A673 (cell line): ENCODE measurements at regions not wholly inside any gene's neighbourhood (a gene's known extent, or its start where the extent isn't known, plus 50 kb on each side); places are given as distances from the start of the nearest gene placed in this dataset.
"Not testable (repeated sequence)": the region's sequence is repeated elsewhere in the genome, so short reads cannot be mapped to it uniquely, and the experiment has no call there.

Source experiments
- BruUV-seq: library from RNA; stranded (reverse); fragments of 400-500 nt; replicated peaks from 2 replicates; lab custom pipeline; 2021; lab: Mats Ljungman, UMichigan
- CTCF ChIA-PET: fragments of 300-600 bp; sonication (Branson Sonifier 250); formaldehyde crosslinking; loops from one replicate; lab custom pipeline; 2022; ENCODE audit warnings: antibody characterized with exemption; lab: Charles Lee
- POLR2A ChIA-PET: fragments of 300-600 bp; sonication (Branson Sonifier 250); formaldehyde crosslinking; loops from one replicate; lab custom pipeline; 2022; ENCODE audit warnings: antibody characterized with exemption; ENCODE audit not compliant: low non-redundant PET; lab: Charles Lee
- DNase-seq: peaks from one replicate; pipeline ENCODE4 v3.0.0-alpha.2; 2015; ENCODE audit warnings: low spot score
- H3K27ac ChIP-seq: fragments of 200-600 bp; sonication (generic); 2 replicates; pipeline ENCODE4 v1.5.1; 2016; ENCODE audit warnings: mixed run types, low read depth, mild to moderate bottlenecking, mixed read lengths, antibody characterized with exemption, low read length; ENCODE audit not compliant: poor library complexity, severe bottlenecking
- H3K27me3 ChIP-seq: fragments of 200-600 bp; sonication (generic); replicated peaks from 2 replicates; pipeline ENCODE4 v1.6.1; 2017; ENCODE audit warnings: mixed run types, low read depth, mild to moderate bottlenecking, mixed read lengths, antibody characterized with exemption, low read length; ENCODE audit not compliant: insufficient read depth, poor library complexity
- H3K36me3 ChIP-seq: fragments of 200-600 bp; sonication (generic); 2 replicates; pipeline ENCODE4 v1.6.1; 2016; ENCODE audit warnings: mixed run types, mild to moderate bottlenecking, mixed read lengths, antibody characterized with exemption, low read length; ENCODE audit not compliant: insufficient read depth, poor library complexity, severe bottlenecking
- H3K4me1 ChIP-seq: fragments of 200-600 bp; sonication (generic); 2 replicates; pipeline ENCODE4 v1.6.1; 2017; ENCODE audit warnings: mixed run types, mild to moderate bottlenecking, mixed read lengths, antibody characterized with exemption, low read length; ENCODE audit not compliant: insufficient read depth, poor library complexity, severe bottlenecking
- H3K4me3 ChIP-seq: fragments of 200-600 bp; sonication (generic); 2 replicates; pipeline ENCODE4 v1.5.1; 2016; ENCODE audit warnings: low read depth, mixed run types, mild to moderate bottlenecking, mixed read lengths, low read length; ENCODE audit not compliant: poor library complexity, severe bottlenecking
- H3K9me3 ChIP-seq: fragments of 200-600 bp; sonication (generic); 2 replicates; pipeline ENCODE4 v1.6.1; 2016; ENCODE audit warnings: mixed run types, low read depth, mild to moderate bottlenecking, mixed read lengths, antibody characterized with exemption, low read length; ENCODE audit not compliant: poor library complexity, severe bottlenecking
- EZH2 ChIP-seq: fragments of 200-600 bp; sonication (generic); IDR thresholded peaks from 2 replicates; pipeline ENCODE4 v1.6.1; 2017; ENCODE audit warnings: borderline replicate concordance, low read depth, mild to moderate bottlenecking, mixed read lengths, antibody characterized with exemption, low read length; ENCODE audit not compliant: poor library complexity, severe bottlenecking
- intact Hi-C: fragments of 100-400 bp; cut with micrococcal nuclease; formaldehyde crosslinking; loops from one replicate; pipeline ENCODE4 v1.10.0; 2022; ENCODE audit not compliant: unreplicated experiment
- TF ChIP-seq, protein P1 (sequence below): fragments of 300-800, 200-600 bp; sonication (generic); conservative IDR thresholded peaks from 2 replicates; pipeline ENCODE4 v1.5.1; 2017; ENCODE audit warnings: low read depth, mild to moderate bottlenecking, antibody characterized with exemption, low read length, moderate library complexity, mixed read lengths

DNA sequence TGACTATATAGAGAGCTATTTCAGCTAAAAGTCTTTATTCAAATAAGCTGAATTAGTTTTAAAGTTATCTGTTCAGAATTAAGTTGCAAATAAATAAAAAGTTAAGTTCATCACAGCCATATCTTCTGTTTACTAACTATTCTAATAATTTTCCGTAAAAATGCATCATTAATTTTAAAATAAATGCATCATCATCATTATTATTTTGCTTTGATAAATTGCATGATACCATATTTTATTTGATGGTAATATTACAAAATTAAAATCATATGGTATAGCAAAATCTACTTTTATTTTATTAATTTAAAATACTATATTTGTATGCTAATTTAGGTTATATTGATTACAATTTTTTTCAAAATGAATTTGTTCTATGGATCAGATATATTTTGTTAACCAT is 357.3 kb upstream of the NDST4 start:
- POLR2A ChIA-PET, result no interaction called here
- Histone ChIP-seq H3K27ac (no peak overlapping the region), H3K9me3 (no peaks in the 10 kb centered on the region), H3K4me1 (no peaks in the 10 kb centered on the region), H3K27me3 (no peaks in the 10 kb centered on the region), H3K4me3 (no peak overlapping the region), H3K36me3 (no peaks in the 10 kb centered on the region)
- intact Hi-C loops, result no loop called here
- CTCF ChIA-PET, result no interaction called here
- BruUV-seq, result no TSS peak
- TF ChIP-seq, protein P1, sequence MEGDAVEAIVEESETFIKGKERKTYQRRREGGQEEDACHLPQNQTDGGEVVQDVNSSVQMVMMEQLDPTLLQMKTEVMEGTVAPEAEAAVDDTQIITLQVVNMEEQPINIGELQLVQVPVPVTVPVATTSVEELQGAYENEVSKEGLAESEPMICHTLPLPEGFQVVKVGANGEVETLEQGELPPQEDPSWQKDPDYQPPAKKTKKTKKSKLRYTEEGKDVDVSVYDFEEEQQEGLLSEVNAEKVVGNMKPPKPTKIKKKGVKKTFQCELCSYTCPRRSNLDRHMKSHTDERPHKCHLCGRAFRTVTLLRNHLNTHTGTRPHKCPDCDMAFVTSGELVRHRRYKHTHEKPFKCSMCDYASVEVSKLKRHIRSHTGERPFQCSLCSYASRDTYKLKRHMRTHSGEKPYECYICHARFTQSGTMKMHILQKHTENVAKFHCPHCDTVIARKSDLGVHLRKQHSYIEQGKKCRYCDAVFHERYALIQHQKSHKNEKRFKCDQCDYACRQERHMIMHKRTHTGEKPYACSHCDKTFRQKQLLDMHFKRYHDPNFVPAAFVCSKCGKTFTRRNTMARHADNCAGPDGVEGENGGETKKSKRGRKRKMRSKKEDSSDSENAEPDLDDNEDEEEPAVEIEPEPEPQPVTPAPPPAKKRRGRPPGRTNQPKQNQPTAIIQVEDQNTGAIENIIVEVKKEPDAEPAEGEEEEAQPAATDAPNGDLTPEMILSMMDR, result no peak
- no peak for TF ChIP-seq EZH2
- no peak for DNase-seq

DNA sequence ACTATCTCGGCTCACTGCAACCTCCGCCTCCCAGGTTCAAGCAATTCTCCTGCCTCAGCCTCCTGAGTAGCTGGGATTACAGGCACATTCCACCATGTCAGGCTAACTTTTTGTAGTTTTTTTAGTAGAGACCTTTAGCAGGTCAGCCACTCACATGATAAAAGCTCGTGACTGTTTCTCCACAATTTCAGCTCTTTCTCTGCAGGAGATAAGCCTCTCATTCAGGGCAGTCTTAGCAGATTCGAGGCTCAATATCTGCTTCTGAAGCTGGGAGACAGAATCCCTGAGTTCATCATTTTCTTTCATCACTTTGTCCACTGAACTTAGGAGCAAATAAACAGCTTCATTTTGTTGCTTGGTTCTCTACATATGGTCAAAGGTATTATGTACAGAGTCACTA is 345.9 kb upstream of the NDST4 start:
- DNase-seq, CTCF ChIA-PET, H3K27ac ChIP-seq, H3K4me1 ChIP-seq, H3K27me3 ChIP-seq, H3K36me3 ChIP-seq, H3K9me3 ChIP-seq, intact Hi-C loops, H3K4me3 ChIP-seq, BruUV-seq, POLR2A ChIA-PET: not testable (repeated sequence)

DNA sequence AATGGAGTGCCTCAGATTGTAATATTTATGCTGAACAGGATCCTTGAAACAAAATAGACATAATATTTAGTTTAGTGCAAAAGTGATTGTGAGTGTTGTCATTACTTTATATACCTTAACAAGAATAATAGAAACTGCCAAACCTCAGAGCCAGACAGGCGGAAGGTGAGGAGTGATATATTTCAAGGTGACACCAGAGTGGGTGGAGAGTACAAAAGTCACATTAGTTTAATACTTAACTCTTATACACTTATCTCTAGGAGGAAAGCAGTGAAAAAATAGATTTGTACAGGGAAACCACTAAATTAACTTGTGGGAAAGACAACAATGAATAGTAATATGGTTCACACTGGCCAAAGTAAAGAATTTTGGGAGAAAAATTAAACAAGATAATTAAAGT is 342.8 kb upstream of the NDST4 start:
- ChIA-PET POLR2A (no interaction called here), CTCF (no interaction called here)
- Histone ChIP-seq H3K27ac (no peak overlapping the region), H3K27me3 (no peaks in the 10 kb centered on the region), H3K4me1 (no peaks in the 10 kb centered on the region), H3K9me3 (no peaks in the 10 kb centered on the region), H3K36me3 (no peaks in the 10 kb centered on the region), H3K4me3 (no peak overlapping the region)
- no peak for TF ChIP-seq EZH2
- TF ChIP-seq, protein P1, result no peak
- no peak for DNase-seq
- BruUV-seq, result no TSS peak
- intact Hi-C loops, result no loop called here

DNA sequence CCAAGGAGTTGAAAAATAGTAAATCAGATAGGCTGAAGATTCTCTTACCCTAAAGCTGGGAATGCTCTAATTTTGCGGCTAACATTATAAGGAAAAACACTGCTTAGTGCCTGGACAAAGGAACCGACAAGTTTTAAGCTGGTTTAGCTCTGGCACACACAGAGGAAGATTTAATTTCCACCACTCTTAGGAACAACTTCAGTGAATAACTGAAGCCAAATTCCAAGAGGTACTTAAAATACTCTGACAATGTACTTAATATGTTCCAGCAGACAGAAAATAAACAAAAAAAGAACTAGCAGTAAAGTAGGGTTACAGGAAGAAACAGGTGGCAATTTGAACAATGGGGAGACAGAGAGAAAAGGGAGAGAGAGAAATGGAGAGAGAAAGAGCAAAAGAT is 340.8 kb upstream of the NDST4 start:
- H3K36me3 ChIP-seq, result no peaks in the 10 kb centered on the region
- H3K4me3 ChIP-seq, result no peak overlapping the region
- ChIA-PET POLR2A (no interaction called here), CTCF (no interaction called here)
- TF ChIP-seq, protein P1, result no peak
- no peak for TF ChIP-seq EZH2
- H3K4me1 ChIP-seq, result no peaks in the 10 kb centered on the region
- no peak for DNase-seq
- no TSS peak for BruUV-seq
- H3K27me3 ChIP-seq, result no peaks in the 10 kb centered on the region
- H3K9me3 ChIP-seq, result no peaks in the 10 kb centered on the region
- H3K27ac ChIP-seq, result no peak overlapping the region
- intact Hi-C loops, result no loop called here
